HG03565 (cell line): ENCODE measurements at regions not wholly inside any gene's neighbourhood (a gene's known extent, or its start where the extent isn't known, plus 50 kb on each side); places are given as distances from the start of the nearest gene placed in this dataset.
"Not testable (repeated sequence)": the region's sequence is repeated elsewhere in the genome, so short reads cannot be mapped to it uniquely, and the experiment has no call there.

Experiments
- ATAC-seq: cut with Tn5 transposase; IDR thresholded peaks from one replicate; pipeline ENCODE4 v1.9.1; 2021; ENCODE audit warnings: mild to moderate bottlenecking, moderate library complexity; ENCODE audit not compliant: unreplicated experiment

GRCh38 chr1:60893136-60893930 lies 189.0 kb upstream of the NFIA start:
- ATAC-seq = no peak

- ATAC-seq = no peak
These were observed 190.6 kb upstream of the NFIA start for GRCh38 chr1:60891765-60892164.

DNA sequence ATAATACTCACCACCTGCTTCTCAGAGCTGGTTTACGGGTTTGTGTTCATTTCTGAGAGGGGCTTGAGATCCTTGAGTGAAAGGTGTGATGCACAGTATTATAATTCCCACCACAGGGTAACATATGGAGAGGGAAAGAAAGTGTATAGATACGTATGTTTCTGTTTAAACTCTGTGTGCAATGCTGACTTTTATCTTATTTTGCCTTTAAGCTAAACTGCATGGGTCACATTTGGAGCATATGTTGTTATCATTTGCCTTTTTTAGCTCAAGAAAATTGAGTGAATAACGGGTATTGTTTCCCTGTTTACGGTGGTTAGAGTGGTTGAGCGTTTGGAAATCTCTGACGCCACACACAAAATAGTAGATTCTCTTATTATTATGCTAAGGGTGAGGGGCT lies 191.1 kb upstream of the NFIA start:
- no peak for ATAC-seq

DNA sequence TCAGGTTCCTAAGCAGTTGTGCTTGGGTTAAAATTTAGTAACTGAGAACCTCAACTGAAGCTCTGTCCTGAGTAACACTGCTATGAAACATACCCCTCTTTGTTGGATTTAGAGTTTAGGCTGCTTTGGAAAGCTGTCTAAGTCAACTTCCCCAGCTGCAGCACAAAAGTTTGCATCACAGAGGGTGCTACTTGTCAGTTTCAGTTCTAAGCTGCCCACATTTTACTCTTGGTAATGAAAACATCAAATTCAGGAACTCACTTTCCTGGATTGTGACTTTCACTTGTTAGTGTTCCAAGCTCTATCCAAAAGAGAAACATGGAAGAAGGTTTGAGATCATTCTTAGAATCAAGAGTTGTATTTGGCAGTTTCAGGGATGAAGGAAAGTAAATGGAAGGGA lies 191.7 kb upstream of the NFIA start:
- no peak for ATAC-seq

DNA sequence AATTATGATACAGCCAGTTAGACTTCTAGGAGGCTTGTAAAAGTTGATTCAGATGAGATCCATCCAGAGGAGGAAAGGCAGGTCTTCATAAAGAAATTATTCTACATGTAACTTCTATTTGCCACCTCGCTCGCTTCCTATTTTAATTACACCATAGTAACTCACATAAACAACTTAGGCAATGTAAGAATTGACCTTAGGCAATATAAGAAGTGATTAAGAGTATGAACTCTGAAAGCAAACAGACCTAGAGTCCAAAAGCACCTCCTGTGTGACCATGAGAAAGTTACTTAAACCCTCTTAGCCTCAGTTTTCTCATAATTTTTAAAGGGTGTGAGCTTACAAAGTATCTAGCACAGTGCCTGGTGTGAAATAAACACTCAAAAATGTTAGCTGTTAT lies 192.7 kb upstream of the NFIA start:
- no peak for ATAC-seq

DNA sequence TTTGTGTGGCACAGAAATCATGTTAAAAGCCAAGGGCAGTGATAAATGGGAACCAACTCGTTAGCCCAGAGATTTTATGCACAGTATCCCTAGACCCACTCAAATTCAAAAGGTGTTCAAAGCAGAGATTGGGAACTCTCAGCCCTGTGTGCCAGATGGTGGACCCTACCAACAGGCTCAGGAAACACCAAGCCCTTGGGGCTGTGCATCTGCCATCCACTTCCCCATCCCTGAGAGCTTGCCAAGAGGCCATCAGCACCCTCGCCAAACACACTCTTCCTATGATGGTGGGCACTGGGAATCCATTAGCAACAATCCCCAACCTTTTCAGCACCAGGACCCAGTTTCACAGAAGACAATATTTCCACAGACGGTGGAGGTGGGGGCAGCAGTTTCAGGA lies 194.2 kb upstream of the NFIA start:
- no peak for ATAC-seq

DNA sequence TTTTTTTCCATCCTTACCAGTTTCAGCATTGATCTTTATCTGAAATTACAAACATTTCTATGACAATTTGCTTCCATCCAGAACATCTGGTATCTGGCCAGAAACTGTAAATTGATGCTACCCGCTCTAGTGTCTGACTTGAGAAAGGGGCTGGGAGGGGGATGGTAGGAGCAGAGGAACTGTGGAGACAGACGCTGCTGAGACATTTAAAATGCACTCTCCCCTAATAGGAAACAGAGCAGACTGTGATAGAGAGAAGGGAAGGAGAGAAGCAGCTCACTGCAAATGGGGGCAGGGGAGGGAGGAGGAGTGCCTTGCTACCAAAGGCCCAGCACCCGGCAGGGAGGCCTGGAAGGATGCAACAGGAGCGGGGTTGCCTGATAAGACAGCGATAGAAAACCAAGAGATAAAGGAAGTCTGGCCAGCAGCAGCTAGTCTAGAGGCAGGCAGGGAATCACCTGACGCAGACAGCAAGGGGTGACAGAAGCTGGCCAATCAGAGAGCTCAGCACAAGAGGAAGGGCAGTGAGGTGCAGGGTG lies 195.5 kb upstream of the NFIA start:
- ATAC-seq = no peak

DNA sequence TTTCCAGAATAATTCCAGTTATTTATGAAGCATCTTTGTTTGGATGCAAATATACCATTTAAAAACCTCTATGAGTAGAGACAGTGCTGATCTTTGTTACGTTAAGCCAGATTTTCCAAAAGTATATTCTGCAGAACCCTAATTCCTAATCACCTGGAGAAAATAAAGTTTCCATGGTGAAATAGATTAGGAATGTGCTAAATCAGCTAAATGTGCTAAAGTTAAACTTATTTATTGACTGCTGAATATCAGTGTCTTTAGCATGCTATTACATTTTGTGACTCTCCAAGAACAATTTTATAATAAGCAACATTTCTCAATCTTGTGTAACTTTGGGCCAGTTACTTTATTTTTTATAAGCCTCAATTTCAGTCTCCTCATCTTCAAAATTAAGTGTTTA lies 196.3 kb upstream of the NFIA start:
- no peak for ATAC-seq

DNA sequence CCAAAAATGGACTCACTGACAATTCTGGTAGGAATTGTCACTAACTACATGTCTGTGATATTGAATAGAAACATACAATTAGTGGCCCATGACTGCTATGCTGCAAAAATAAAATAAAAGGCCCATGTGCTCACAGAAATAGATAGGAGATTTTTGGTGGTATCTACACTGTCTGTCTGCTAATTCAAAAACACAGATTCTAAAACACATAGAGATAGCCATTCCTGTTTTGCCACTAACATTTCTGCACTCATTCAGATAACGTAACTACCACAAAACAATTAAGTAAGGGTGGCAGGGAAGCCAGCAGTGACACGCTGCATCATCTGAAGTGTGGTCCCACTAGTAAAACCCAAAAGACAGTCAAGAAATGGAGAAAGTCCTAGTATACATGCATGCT lies 202.2 kb upstream of the NFIA start:
- no peak for ATAC-seq

- no peak for ATAC-seq
These were observed 204.0 kb upstream of the NFIA start for GRCh38 chr1:60878323-60878722.

- no peak for ATAC-seq
These were observed 205.0 kb upstream of the NFIA start for GRCh38 chr1:60877376-60877775.

GRCh38 chr1:60876952-60877351 lies 205.4 kb upstream of the NFIA start:
- ATAC-seq = no peak

DNA sequence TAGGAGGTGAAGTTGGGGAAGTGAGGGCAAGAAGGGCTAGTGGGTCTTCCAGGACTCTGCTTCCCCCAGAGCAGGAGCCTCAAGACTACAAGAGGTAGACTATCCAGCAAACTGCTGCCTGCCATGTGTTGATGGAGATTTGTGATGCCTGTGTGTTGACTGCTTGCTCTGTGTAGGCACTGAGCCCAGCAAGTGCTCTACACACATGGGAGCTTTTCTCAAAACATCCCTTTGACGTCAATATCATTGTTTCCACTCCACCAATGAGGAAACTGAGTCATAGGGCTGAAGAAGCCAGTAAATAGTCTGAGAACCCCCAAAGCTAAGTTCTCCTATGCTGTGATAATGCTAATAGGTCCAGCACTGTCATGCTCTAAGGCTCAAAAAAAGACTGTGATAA lies 207.2 kb upstream of the NFIA start:
- no peak for ATAC-seq

DNA sequence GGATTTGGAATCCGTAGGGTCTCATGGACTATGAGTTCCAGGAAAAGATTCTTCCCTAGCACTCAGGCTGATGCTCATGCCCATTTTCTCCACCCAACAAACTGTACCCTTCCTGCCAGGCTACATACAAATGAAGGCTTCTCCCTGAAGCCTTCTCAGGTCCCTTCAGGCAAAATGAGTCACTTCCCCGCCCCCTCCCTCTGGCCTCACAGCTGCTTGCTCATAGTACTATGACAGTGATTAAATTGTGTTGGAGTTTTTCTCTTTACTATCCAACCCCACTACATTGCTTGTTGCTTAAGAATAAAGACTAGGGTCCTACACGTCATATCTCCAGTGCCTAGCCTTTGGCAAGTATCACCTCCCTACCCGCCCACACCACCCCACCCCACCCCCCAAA lies 207.6 kb upstream of the NFIA start:
- no peak for ATAC-seq

GRCh38 chr1:60873396-60873795 lies 209.0 kb upstream of the NFIA start:
- not testable (repeated sequence) for ATAC-seq

- ATAC-seq = no peak
These were observed 209.8 kb upstream of the NFIA start for GRCh38 chr1:60872426-60873054.

- no peak for ATAC-seq
These were observed 212.0 kb upstream of the NFIA start for GRCh38 chr1:60870269-60870865.

DNA sequence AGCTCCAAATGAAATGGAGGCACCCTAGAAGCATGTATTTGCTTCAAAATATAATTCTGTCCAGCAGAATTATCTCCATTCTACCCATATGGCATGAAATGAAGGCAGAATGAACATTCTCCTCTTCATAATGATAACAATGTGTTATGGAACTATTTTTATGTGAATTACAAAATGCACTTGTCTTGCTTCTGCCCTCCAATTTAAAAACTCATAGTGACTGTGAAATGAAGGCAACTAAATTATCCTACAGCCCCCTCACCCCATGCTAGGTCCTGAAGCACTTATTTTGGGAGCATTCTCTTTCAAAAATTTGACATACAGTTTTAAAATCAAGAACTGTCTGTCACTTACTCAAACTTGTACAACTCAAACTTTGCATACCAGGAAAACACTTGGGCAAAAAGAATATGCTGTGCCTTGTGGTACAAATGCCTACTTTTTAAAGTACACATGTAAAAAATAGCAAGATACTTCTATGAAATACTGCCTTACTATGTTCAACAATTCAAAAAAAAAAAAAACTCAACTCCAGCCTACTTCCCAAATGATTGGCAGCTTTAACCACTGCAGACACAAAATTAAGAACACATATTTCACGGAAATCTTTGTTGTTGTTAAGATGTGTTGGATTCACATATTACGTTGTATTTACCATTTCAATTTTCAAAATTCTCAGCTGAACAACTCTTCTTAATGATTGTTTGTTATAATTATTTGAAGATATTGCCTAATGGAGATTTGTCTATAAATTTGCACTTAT lies 213.3 kb upstream of the NFIA start:
- no peak for ATAC-seq

- ATAC-seq = no peak
These were observed 214.6 kb upstream of the NFIA start for GRCh38 chr1:60867782-60868181.

GRCh38 chr1:60866917-60867531 lies 215.3 kb upstream of the NFIA start:
- no peak for ATAC-seq
